Astrocyte (in vitro differentiated cells and primary cell): ENCODE measurements at regions not wholly inside any gene's neighbourhood (a gene's known extent, or its start where the extent isn't known, plus 50 kb on each side); places are given as distances from the start of the nearest gene placed in this dataset.

ENCODE experiments used
- EZH2 ChIP-seq: IDR thresholded peaks from 2 replicates; pipeline ENCODE4 v1.6.1; 2012; ENCODE audit warnings: mild to moderate bottlenecking, low read length, inconsistent platforms; ENCODE audit not compliant: insufficient read depth
- TF ChIP-seq, protein P1 (sequence below): IDR thresholded peaks from 2 replicates; pipeline ENCODE4 v1.5.1; 2011; ENCODE audit warnings: low read depth, mild to moderate bottlenecking, inconsistent platforms, low read length, moderate library complexity; ENCODE audit not compliant: insufficient read depth

DNA sequence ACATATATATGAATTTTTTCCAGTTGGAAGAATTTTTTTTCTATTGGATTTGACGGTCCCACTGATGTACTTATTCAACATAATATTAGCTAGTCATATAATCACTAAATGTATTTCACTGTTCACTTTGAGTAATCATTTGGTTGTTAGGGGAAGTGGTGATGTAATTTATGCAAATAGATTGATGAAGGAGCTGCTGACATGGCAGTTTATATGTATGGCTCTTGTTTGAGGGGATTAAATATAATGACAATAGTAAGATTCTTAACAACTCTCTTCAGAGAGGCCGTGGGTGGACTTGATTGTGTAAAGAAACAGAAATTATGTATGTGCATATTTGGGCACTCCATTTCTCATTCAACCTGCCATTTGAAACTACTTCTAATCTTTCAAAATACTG, 653.6 kb upstream of the ADGRL4 start:
- TF ChIP-seq, protein P1, sequence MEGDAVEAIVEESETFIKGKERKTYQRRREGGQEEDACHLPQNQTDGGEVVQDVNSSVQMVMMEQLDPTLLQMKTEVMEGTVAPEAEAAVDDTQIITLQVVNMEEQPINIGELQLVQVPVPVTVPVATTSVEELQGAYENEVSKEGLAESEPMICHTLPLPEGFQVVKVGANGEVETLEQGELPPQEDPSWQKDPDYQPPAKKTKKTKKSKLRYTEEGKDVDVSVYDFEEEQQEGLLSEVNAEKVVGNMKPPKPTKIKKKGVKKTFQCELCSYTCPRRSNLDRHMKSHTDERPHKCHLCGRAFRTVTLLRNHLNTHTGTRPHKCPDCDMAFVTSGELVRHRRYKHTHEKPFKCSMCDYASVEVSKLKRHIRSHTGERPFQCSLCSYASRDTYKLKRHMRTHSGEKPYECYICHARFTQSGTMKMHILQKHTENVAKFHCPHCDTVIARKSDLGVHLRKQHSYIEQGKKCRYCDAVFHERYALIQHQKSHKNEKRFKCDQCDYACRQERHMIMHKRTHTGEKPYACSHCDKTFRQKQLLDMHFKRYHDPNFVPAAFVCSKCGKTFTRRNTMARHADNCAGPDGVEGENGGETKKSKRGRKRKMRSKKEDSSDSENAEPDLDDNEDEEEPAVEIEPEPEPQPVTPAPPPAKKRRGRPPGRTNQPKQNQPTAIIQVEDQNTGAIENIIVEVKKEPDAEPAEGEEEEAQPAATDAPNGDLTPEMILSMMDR = no peak
- TF ChIP-seq EZH2 = no peak
